ENCODE measurements at regions not wholly inside any gene's neighbourhood (a gene's known extent, or its start where the extent isn't known, plus 50 kb on each side); places are given as distances from the start of the nearest gene placed in this dataset.

GRCh38 chr2:53087262-53087873 lies 680.2 kb upstream of the CHAC2 start:
- DNase-seq: no peak

GRCh38 chr2:53077413-53077812 lies 690.2 kb upstream of the CHAC2 start:
- DNase-seq: peak; percentile 68
- H3K27me3 ChIP-seq (replicated peaks; ENCODE audit: insufficient read depth, low read length): no peaks in the 10 kb centered on the region
- no peaks in the 10 kb centered on the region for H3K79me2 ChIP-seq (ENCODE audit: low read length)
- no peaks in the 10 kb centered on the region for H3K9me3 ChIP-seq (replicated peaks; ENCODE audit: insufficient read depth, low read length)
- no peaks in the 10 kb centered on the region for H3K9me2 ChIP-seq (replicated peaks; ENCODE audit: insufficient read depth, low read length)
- no peak overlapping the region for H2AFZ ChIP-seq (ENCODE audit: low read length)
- H3K4me3 ChIP-seq (ENCODE audit: low read length): no peak overlapping the region
- H3K36me3 ChIP-seq (replicated peaks; ENCODE audit: insufficient read depth, low read length): no peaks in the 10 kb centered on the region
- H3K9ac ChIP-seq (ENCODE audit: low read length): no peak overlapping the region
- H4K20me1 ChIP-seq (ENCODE audit: insufficient read depth, low read length): no peaks in the 10 kb centered on the region
- 0 out of 2 replicates have a peak overlapping the region, but pooled peaks have one; percentile 19 for H3K4me2 ChIP-seq (ENCODE audit: low read depth, low read length)
- H3K4me1 ChIP-seq (ENCODE audit: low read length): peaks cover 26% of the 10 kb centered on the region
- H3F3A ChIP-seq (ENCODE audit: insufficient read depth, low read length): 0 out of 2 replicates have a peak, but pooled peaks cover 9% of the 10 kb centered on the region
- peak overlapping the region; percentile 10; the same call in 1 of the 2 replicates for H3K27ac ChIP-seq (ENCODE audit: low read length)
- TF ChIP-seq EZH2phosphoT487 (IDR thresholded peaks at IDR 0.05; ENCODE audit: low read length) (no peak), EZH2 (optimal IDR thresholded peaks at IDR 0.05; ENCODE audit: low read depth, low read length) (no peak), CTCF (IDR thresholded peaks at IDR 0.05; ENCODE audit: low read length) (no peak)

More at GRCh38 chr2:53087262-53087873, 680.2 kb upstream of the CHAC2 start:
- no peaks in the 10 kb centered on the region for H3K9me2 ChIP-seq (replicated peaks; ENCODE audit: insufficient read depth, low read length)
- no peak overlapping the region for H3K9ac ChIP-seq (ENCODE audit: low read length)
- no peak overlapping the region for H3K4me3 ChIP-seq (ENCODE audit: low read length)
- H3K27ac ChIP-seq (ENCODE audit: low read length): no peak overlapping the region
- H3K9me3 ChIP-seq (replicated peaks; ENCODE audit: insufficient read depth, low read length): no peaks in the 10 kb centered on the region
- H3K27me3 ChIP-seq (replicated peaks; ENCODE audit: insufficient read depth, low read length): no peaks in the 10 kb centered on the region
- no peak overlapping the region for H3K4me2 ChIP-seq (ENCODE audit: low read depth, low read length)
- no peaks in the 10 kb centered on the region for H3F3A ChIP-seq (ENCODE audit: insufficient read depth, low read length)
- no peaks in the 10 kb centered on the region for H3K79me2 ChIP-seq (ENCODE audit: low read length)
- TF ChIP-seq EZH2phosphoT487 (IDR thresholded peaks at IDR 0.05; ENCODE audit: low read length) (no peak), EZH2 (optimal IDR thresholded peaks at IDR 0.05; ENCODE audit: low read depth, low read length) (no peak), CTCF (IDR thresholded peaks at IDR 0.05; ENCODE audit: low read length) (no peak)
- no peaks in the 10 kb centered on the region for H3K36me3 ChIP-seq (replicated peaks; ENCODE audit: insufficient read depth, low read length)
- H3K4me1 ChIP-seq (ENCODE audit: low read length): no peaks in the 10 kb centered on the region
- no peak overlapping the region for H2AFZ ChIP-seq (ENCODE audit: low read length)
- H4K20me1 ChIP-seq (ENCODE audit: insufficient read depth, low read length): no peaks in the 10 kb centered on the region

DNA sequence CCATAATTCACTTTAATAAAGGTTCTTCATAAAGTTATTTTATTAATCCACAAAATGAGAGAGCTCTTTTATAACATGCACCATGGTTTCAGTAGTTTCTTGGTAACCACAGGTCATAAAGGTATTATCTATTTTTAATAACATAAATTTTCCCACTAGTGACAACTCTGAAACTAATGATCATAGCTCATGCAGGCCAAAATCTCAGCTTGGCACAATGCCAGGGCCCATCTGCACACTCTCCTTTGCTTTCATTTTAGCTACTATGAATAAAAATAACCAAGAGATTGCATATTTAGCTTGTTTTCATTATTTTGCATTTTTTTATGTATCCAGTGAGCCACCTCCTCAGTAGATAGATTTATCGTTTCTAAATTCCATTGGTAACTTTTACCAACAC lies 691.8 kb upstream of the CHAC2 start:
- TF ChIP-seq EZH2phosphoT487 (IDR thresholded peaks at IDR 0.05; ENCODE audit: low read length) (no peak), CTCF (IDR thresholded peaks at IDR 0.05; ENCODE audit: low read length) (no peak), EZH2 (optimal IDR thresholded peaks at IDR 0.05; ENCODE audit: low read depth, low read length) (no peak)
- DNase-seq: peak; percentile 88
- Histone ChIP-seq H3F3A (ENCODE audit: insufficient read depth, low read length) (0 out of 2 replicates have a peak, but pooled peaks cover 9% of the 10 kb centered on the region), H2AFZ (ENCODE audit: low read length) (no peak overlapping the region), H3K4me2 (ENCODE audit: low read depth, low read length) (peak overlapping the region; percentile 22; the same call in 1 of the 2 replicates), H4K20me1 (ENCODE audit: insufficient read depth, low read length) (no peaks in the 10 kb centered on the region), H3K9me2 (replicated peaks; ENCODE audit: insufficient read depth, low read length) (no peaks in the 10 kb centered on the region), H3K36me3 (replicated peaks; ENCODE audit: insufficient read depth, low read length) (no peaks in the 10 kb centered on the region), H3K4me3 (ENCODE audit: low read length) (no peak overlapping the region), H3K9ac (ENCODE audit: low read length) (no peak overlapping the region), H3K9me3 (replicated peaks; ENCODE audit: insufficient read depth, low read length) (no peaks in the 10 kb centered on the region), H3K4me1 (ENCODE audit: low read length) (peaks cover 26% of the 10 kb centered on the region), H3K79me2 (ENCODE audit: low read length) (no peaks in the 10 kb centered on the region), H3K27me3 (replicated peaks; ENCODE audit: insufficient read depth, low read length) (no peaks in the 10 kb centered on the region), H3K27ac (ENCODE audit: low read length) (peak overlapping the region; percentile 23; the same call in 1 of the 2 replicates)
